ENCODE measurements at regions not wholly inside any gene's neighbourhood (a gene's known extent, or its start where the extent isn't known, plus 50 kb on each side); places are given as distances from the start of the nearest gene placed in this dataset.

GRCh38 chr9:109870365-109870764 lies 90.4 kb downstream of the PALM2AKAP2 start:
- TF ChIP-seq CTCF (conservative IDR thresholded peaks at IDR 0.05; ENCODE audit: low read depth, low read length) (no peak), POLR2A (IDR thresholded peaks at IDR 0.05; ENCODE audit: low read depth, low read length) (no peak), MAFK (IDR thresholded peaks at IDR 0.05; ENCODE audit: low read depth, low read length) (no peak), MAZ (IDR thresholded peaks at IDR 0.05; ENCODE audit: borderline replicate concordance, low read depth, low read length) (no peak), NFE2L2 (IDR thresholded peaks at IDR 0.05; ENCODE audit: low read depth, low read length) (no peak), MXI1 (IDR thresholded peaks at IDR 0.05; ENCODE audit: borderline replicate concordance, low read depth, low read length) (no peak), FOS (IDR thresholded peaks at IDR 0.05; ENCODE audit: low read depth, low read length) (no peak), BHLHE40 (IDR thresholded peaks at IDR 0.05; ENCODE audit: low read depth, low read length) (no peak), RFX5 (IDR thresholded peaks at IDR 0.05; ENCODE audit: low read depth, low read length) (no peak), CEBPB (IDR thresholded peaks at IDR 0.05; ENCODE audit: low read depth, low read length) (no peak)
- TF ChIP-seq, protein P1, sequence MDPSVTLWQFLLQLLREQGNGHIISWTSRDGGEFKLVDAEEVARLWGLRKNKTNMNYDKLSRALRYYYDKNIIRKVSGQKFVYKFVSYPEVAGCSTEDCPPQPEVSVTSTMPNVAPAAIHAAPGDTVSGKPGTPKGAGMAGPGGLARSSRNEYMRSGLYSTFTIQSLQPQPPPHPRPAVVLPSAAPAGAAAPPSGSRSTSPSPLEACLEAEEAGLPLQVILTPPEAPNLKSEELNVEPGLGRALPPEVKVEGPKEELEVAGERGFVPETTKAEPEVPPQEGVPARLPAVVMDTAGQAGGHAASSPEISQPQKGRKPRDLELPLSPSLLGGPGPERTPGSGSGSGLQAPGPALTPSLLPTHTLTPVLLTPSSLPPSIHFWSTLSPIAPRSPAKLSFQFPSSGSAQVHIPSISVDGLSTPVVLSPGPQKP (IDR thresholded peaks at IDR 0.05; ENCODE audit: borderline replicate concordance, low read depth, low read length), result no peak
- TF ChIP-seq, protein P2, sequence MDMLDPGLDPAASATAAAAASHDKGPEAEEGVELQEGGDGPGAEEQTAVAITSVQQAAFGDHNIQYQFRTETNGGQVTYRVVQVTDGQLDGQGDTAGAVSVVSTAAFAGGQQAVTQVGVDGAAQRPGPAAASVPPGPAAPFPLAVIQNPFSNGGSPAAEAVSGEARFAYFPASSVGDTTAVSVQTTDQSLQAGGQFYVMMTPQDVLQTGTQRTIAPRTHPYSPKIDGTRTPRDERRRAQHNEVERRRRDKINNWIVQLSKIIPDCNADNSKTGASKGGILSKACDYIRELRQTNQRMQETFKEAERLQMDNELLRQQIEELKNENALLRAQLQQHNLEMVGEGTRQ (IDR thresholded peaks at IDR 0.05; ENCODE audit: low read depth, low read length), result no peak

Measured in IMR-90 (cell line).